ENCODE measurements at regions not wholly inside any gene's neighbourhood (a gene's known extent, or its start where the extent isn't known, plus 50 kb on each side); places are given as distances from the start of the nearest gene placed in this dataset.

GRCh38 chr18:47720741-47721140, 209.7 kb downstream of the SMAD2 start:
- no peak for TF ChIP-seq EZH2 (IDR thresholded peaks at IDR 0.05)
- no peak for TF ChIP-seq POLR2AphosphoS5 (IDR thresholded peaks at IDR 0.05; ENCODE audit: borderline replicate concordance, low read depth, low read length)
